ENCODE measurements at regions not wholly inside any gene's neighbourhood (a gene's known extent, or its start where the extent isn't known, plus 50 kb on each side); places are given as distances from the start of the nearest gene placed in this dataset.

DNA sequence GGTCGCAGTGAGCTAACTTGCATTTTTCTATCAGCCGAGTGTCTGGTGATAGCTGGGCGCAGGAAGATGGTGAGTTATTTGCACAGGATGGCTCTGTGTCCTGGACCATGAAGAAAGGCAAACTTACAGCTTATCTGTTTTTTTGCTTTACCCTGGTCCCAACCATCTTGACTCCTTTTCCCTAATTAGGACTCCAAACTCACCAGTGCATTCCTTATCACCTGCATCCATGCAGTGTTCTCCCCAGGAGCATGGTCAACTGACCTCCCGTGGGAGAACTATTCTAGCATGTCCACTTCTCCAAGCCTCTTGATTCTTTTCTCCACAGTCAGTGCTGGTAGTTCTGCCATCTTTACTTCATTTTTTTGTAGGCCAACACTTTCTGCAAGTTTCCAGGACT, 68.2 kb upstream of the WWC2 start (continued):
- no peak for TF ChIP-seq ELF1 (IDR thresholded peaks at IDR 0.05; ENCODE audit: borderline replicate concordance, low read depth)

DNA sequence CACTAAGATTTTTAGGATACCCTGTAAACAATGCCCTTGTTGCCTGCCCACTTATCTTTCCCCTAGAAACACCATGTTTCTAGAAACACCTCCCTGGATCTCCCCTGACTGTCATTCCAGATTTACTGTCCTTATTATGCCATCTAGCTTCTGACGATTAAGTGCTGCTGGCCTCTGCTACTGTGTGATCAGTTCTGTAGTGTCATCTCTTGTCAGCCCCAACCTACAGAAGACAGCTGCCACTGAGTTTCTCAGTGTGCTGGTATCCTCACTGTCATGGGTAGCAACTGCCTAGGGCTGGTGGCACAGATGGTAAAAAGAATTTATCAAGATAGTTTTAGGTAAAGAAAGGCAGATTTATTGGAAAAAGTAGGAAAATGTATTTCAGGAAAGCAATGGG, 68.7 kb upstream of the WWC2 start:
- BruUV-seq (replicated peaks), result no TSS peak
- ChIA-PET RAD21 (ENCODE audit: low non-redundant PET in 1 of 2, low total read pairs in 2 of 2, uncharacterized antibody in 2 of 2, unreplicated experiment in 2 of 2) (no interaction called here), POLR2A (no interaction called here), CTCF (no interaction called here)
- Histone ChIP-seq H3K4me1 (ENCODE audit: control insufficient read depth in 1 of 2, insufficient read depth in 2 of 2, low read length in 2 of 2) (no peaks in the 10 kb centered on the region), H3K36me3 (ENCODE audit: control insufficient read depth in 1 of 2, insufficient read depth in 2 of 2, low read length in 2 of 2) (no peaks in the 10 kb centered on the region), H3K27ac (ENCODE audit: low read depth, low read length) (no peak overlapping the region), H2AFZ (ENCODE audit: low read depth, low read length, poor library complexity, severe bottlenecking) (no peak overlapping the region), H3K9me3 (ENCODE audit: control insufficient read depth in 1 of 2, insufficient read depth in 1 of 2, low read depth in 1 of 2, low read length in 2 of 2) (no peaks in the 10 kb centered on the region), H3K79me2 (ENCODE audit: insufficient read depth, low read length) (no peaks in the 10 kb centered on the region), H3K9ac (ENCODE audit: low read length) (no peak overlapping the region), H4K20me1 (ENCODE audit: insufficient read depth) (no peaks in the 10 kb centered on the region), H3K9me2 (ENCODE audit: insufficient read depth) (no peaks in the 10 kb centered on the region), H3K4me3 (replicated peaks in 1 of 2; ENCODE audit: low read depth in 1 of 2, low read length in 2 of 2) (no peak overlapping the region), H3K4me2 (ENCODE audit: low read length) (no peak overlapping the region), H3K27me3 (ENCODE audit: insufficient read depth, low read length) (no peaks in the 10 kb centered on the region)
- ATAC-seq (no peak), DNase-seq (ENCODE audit: low read depth, low spot score) (no peak)
- no peak for TF ChIP-seq POLR2AphosphoS5 (IDR thresholded peaks at IDR 0.05; ENCODE audit: low read depth, low read length)
- TF ChIP-seq CBX3 (IDR thresholded peaks at IDR 0.05; ENCODE audit: low read depth), result no peak
- no peak for TF ChIP-seq SP1 (IDR thresholded peaks at IDR 0.05; ENCODE audit: low read depth)
- no peak for TF ChIP-seq RAD21 (IDR thresholded peaks at IDR 0.05; ENCODE audit: low read depth)
- no peak for TF ChIP-seq CEBPB (IDR thresholded peaks at IDR 0.05; ENCODE audit: low read depth)
- TF ChIP-seq, protein P1, sequence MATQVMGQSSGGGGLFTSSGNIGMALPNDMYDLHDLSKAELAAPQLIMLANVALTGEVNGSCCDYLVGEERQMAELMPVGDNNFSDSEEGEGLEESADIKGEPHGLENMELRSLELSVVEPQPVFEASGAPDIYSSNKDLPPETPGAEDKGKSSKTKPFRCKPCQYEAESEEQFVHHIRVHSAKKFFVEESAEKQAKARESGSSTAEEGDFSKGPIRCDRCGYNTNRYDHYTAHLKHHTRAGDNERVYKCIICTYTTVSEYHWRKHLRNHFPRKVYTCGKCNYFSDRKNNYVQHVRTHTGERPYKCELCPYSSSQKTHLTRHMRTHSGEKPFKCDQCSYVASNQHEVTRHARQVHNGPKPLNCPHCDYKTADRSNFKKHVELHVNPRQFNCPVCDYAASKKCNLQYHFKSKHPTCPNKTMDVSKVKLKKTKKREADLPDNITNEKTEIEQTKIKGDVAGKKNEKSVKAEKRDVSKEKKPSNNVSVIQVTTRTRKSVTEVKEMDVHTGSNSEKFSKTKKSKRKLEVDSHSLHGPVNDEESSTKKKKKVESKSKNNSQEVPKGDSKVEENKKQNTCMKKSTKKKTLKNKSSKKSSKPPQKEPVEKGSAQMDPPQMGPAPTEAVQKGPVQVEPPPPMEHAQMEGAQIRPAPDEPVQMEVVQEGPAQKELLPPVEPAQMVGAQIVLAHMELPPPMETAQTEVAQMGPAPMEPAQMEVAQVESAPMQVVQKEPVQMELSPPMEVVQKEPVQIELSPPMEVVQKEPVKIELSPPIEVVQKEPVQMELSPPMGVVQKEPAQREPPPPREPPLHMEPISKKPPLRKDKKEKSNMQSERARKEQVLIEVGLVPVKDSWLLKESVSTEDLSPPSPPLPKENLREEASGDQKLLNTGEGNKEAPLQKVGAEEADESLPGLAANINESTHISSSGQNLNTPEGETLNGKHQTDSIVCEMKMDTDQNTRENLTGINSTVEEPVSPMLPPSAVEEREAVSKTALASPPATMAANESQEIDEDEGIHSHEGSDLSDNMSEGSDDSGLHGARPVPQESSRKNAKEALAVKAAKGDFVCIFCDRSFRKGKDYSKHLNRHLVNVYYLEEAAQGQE (IDR thresholded peaks at IDR 0.05; ENCODE audit: low read depth), result no peak
- TF ChIP-seq EGR1 (IDR thresholded peaks at IDR 0.05; ENCODE audit: low read depth), result no peak
- TF ChIP-seq EZH2 (IDR thresholded peaks at IDR 0.05), result no peak
- TF ChIP-seq, protein P2, sequence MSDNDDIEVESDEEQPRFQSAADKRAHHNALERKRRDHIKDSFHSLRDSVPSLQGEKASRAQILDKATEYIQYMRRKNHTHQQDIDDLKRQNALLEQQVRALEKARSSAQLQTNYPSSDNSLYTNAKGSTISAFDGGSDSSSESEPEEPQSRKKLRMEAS (IDR thresholded peaks at IDR 0.05), result no peak
- no peak for TF ChIP-seq TCF7L2 (IDR thresholded peaks at IDR 0.05; ENCODE audit: borderline replicate concordance, extremely low read depth, insufficient read depth, insufficient read length)
- TF ChIP-seq, protein P3, sequence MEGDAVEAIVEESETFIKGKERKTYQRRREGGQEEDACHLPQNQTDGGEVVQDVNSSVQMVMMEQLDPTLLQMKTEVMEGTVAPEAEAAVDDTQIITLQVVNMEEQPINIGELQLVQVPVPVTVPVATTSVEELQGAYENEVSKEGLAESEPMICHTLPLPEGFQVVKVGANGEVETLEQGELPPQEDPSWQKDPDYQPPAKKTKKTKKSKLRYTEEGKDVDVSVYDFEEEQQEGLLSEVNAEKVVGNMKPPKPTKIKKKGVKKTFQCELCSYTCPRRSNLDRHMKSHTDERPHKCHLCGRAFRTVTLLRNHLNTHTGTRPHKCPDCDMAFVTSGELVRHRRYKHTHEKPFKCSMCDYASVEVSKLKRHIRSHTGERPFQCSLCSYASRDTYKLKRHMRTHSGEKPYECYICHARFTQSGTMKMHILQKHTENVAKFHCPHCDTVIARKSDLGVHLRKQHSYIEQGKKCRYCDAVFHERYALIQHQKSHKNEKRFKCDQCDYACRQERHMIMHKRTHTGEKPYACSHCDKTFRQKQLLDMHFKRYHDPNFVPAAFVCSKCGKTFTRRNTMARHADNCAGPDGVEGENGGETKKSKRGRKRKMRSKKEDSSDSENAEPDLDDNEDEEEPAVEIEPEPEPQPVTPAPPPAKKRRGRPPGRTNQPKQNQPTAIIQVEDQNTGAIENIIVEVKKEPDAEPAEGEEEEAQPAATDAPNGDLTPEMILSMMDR (IDR thresholded peaks at IDR 0.05 in 2 of 3, conservative IDR thresholded peaks at IDR 0.05 in 1 of 3; ENCODE audit: borderline replicate concordance in 1 of 3, insufficient read depth in 1 of 3, low read depth in 2 of 3, low read length in 2 of 3), result no peak
- TF ChIP-seq ZFX (IDR thresholded peaks at IDR 0.05), result no peak
- intact Hi-C loops (cut with micrococcal nuclease), result no loop called here
